ENCODE measurements at regions not wholly inside any gene's neighbourhood (a gene's known extent, or its start where the extent isn't known, plus 50 kb on each side); places are given as distances from the start of the nearest gene placed in this dataset.

- TF ChIP-seq CTCF (conservative IDR thresholded peaks at IDR 0.05 in 1 of 2, IDR thresholded peaks at IDR 0.05 in 1 of 2; ENCODE audit: extremely low read depth in 1 of 2, insufficient read depth in 1 of 2, low read depth in 1 of 2, low read length in 2 of 2), result peak; percentile 16 to 52
- no peak for TF ChIP-seq EZH2 (IDR thresholded peaks at IDR 0.05; ENCODE audit: borderline replicate concordance, low read length)
Measured at GRCh38 chr1:113219377-113219776, 146.4 kb downstream of the LRIG2 start.

All from mammary epithelial cell (primary cell).